22Rv1 (cell line): ENCODE measurements at regions not wholly inside any gene's neighbourhood (a gene's known extent, or its start where the extent isn't known, plus 50 kb on each side); places are given as distances from the start of the nearest gene placed in this dataset.

Experiments used
- ZFX ChIP-seq: fragments of 450-650 bp; IDR thresholded peaks from 2 replicates; pipeline ENCODE4 v1.6.1; 2017; ENCODE audit warnings: antibody characterized with exemption, borderline replicate concordance
- TF ChIP-seq, protein P1 (sequence below): fragments of 450-650 bp; IDR thresholded peaks from 2 replicates; pipeline ENCODE4 v1.5.1; 2017; ENCODE audit warnings: mild to moderate bottlenecking

DNA sequence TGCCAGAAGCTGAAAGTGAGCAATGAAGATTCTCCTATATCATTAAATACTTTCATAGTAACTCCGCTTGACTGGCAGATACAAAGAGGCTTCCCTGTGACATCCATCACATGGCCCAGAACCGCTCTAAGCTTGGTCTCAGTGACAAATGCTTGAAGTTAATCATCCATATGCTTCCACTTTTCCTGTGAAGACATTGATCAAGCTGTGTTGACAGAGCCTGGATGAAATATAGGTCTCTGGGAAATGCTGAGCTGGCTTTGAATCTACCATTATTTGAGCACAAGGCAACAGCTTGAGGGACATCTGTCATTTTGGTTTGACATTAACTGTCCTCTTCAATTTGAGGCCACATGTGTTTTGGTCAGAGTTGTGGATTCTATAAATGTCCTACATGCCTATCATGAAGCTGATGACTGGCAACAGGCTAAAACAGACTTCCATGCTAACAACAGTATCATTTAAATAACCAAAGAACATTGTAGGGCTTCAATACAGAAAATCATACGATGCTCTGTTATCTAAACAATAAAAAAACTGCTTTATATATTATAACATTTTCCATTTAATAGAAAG lies 402.2 kb upstream of the IRAK1BP1 start:
- TF ChIP-seq, protein P1, sequence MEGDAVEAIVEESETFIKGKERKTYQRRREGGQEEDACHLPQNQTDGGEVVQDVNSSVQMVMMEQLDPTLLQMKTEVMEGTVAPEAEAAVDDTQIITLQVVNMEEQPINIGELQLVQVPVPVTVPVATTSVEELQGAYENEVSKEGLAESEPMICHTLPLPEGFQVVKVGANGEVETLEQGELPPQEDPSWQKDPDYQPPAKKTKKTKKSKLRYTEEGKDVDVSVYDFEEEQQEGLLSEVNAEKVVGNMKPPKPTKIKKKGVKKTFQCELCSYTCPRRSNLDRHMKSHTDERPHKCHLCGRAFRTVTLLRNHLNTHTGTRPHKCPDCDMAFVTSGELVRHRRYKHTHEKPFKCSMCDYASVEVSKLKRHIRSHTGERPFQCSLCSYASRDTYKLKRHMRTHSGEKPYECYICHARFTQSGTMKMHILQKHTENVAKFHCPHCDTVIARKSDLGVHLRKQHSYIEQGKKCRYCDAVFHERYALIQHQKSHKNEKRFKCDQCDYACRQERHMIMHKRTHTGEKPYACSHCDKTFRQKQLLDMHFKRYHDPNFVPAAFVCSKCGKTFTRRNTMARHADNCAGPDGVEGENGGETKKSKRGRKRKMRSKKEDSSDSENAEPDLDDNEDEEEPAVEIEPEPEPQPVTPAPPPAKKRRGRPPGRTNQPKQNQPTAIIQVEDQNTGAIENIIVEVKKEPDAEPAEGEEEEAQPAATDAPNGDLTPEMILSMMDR: no peak
- TF ChIP-seq ZFX: no peak
